Lung microvascular endothelial cell (primary cell): ENCODE measurements at regions not wholly inside any gene's neighbourhood (a gene's known extent, or its start where the extent isn't known, plus 50 kb on each side); places are given as distances from the start of the nearest gene placed in this dataset.

ENCODE experiments used
- DNase-seq, 2 donors: peaks; one replicate each; pipeline versions ENCODE4 v3.0.0 to v3.0.0-alpha.2; 2010; ENCODE audit warnings: low read depth in 2 of 2

DNA sequence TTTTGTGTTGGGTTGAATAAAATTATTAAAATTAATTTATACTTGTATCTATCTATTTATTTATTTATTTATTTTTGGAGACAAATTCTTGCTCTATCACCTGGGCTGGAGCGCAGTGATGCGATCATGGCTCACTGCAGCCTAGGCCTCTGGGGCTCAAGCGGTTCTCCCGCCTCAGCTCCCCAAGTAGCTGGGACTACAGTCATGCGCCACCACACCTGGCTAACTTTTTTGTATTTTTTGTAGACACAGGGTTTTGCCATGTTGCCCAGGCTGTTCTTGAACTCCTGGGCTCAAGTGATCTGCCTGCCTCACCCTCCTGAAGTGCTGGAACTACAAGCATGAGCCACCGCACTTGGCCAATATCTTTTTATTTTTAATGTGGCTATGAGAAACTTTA is 134.7 kb upstream of the SPDL1 start:
- DNase-seq: no peak

DNA sequence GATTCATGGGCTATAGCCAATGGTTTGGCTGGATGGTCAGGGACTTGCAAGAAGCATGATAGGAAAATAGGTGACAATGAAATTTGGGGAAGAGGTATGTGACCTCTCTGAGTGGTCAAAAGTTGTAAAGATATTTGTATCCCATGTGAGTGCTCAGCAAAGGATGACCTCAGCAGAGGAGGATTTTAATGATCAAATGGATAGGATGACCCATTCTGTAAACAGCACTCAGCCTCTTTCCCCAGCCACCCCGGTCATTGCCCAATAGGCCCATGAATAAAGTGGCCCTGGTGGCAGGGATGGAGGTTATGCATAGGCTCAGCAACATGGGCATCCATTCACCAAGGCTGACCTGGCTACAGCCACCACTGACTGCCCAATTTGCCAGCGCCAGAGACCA is 138.4 kb upstream of the SPDL1 start:
- no peak for DNase-seq

DNA sequence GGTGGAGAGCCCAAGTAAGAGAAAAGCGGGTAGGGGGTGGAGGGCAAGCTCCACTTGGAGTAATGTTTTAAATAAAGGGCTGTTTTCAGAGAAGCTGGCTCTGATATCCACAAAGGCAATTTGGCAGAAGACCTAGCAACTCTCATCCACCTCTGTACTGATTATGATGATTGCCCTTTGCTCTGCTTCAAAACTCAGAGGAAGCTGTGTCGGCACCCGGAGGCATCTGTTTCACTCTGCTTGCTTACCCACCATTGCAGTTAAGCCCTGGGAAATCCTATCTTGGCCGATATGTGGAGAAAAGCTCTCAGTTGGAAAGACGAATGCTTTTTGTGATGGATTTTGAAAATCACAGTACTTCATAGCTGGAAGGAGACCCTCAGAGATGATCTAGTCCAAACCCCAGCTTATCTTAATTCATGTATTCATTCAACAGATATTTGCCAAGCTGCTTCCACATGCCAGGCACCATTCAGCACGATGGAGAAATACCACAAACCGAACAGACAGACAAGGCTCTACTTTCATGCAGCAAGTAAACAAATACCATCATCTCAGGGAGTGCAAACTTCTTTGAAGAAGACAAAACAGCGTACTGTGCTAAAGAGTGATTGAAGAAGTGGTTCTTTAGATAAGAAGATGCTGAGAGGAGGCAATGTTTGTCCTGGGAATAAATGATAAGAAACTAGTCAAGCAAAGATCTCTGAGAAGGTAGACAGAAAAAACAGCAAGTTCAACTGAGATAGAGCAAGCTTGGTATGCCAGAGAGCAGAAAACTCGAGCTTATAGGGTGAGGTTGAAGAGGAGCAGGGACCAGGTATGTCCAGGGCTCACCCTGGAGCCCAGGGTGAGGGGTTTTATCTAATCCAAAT is 140.4 kb upstream of the SPDL1 start:
- no peak for DNase-seq

DNA sequence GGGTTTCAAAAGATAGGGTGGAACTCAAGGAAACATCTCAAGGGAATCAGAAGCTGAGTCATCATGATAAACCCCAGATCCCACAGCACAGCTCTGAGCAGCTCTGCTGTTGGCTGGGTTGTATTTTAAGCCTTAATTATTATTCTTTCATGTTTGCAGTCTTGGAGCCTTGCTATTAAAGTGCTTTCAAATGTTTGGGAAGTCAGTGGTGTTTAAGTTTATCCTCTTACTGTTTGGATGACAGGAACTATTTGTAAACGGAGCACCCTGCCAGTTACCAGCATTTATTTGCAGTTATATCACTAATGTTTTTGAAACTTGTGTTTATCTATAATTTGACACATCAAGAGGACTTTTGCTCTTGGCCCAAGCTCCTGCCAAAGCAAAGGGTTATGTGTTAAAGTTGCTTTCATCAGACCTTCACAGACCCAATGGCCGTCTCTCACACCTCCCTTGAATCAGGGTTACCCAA is 141.1 kb upstream of the SPDL1 start:
- no peak for DNase-seq

DNA sequence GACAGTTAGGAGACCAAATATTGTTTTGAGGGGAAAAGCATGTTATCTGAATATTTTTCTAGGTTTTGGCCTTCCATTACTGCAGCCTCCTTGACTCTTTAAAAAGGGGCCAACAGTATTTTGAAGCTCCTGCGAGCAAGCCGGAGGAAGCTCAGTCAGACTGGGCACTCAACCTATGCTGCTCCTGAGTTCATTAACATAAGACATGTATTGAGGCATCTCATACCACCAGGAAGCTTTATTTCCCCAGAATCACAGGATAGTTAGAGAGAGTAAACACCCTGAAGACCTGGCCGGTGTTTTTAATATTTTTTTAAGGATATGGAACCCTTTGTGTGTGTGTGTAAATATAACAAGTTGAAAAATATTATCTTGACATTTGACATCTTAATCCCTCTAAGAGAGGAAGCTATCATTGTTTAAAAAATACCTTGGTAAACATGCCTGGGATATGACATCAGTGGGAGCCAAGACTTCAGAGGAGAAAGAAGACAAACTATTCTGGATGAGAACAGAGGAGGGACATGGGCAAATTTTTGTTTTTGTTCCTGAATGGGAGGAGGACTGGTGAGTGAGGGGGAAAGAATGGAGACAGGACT is 139.3 kb upstream of the SLIT3 start:
- no peak for DNase-seq

DNA sequence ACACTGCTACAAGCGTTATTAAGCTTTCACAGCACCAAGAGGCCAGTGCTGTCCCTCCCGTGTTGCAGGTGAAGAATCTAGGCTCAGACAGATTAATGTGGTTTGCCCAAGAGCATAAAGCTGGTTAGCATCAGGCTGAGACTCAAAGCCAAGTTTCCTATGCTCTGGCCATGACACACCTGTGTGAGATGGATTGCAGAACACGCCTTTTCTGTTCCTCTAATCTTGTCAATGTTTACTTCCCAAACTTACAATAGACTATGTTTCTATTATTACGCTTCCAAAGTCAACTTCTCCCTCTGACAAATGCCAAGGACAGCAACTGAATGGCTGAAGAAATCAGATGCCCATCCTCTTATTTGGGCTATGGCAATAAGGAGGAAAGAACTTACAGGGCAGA is 138.4 kb upstream of the SLIT3 start:
- no peak for DNase-seq

DNA sequence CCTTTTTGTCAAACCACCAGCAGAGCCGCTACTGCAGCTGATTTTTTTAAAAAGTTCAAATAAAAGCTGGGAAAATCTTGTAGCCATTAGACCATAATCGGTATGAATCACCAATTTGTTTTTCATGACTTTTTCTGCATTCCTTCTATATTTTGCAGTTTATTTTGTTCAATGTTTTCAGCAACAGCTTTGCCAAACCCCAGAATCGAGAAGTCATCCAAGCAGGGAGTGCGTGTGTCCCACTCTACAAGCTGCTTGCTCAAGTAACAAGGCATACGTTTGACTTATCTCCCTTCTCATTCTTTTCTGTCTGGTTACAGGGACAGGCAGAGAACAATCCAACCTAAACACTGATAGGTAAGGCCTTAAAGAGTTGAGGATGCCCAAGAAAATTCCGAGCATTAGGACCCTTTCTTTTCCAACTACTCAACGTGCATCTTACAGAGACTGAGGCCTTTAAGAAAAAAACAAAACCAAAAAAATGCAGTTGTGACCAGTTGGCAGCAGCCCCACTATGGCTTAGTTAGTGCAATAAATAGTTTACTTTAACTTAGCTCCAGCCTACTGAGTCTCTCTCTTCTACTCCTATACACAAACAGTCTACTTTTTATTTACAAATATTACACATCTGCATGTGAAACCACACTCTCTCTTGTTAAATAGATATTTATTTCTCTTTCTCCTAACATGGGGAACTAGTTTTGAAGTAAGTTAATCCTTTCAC is 134.7 kb upstream of the SLIT3 start:
- no peak for DNase-seq

DNA sequence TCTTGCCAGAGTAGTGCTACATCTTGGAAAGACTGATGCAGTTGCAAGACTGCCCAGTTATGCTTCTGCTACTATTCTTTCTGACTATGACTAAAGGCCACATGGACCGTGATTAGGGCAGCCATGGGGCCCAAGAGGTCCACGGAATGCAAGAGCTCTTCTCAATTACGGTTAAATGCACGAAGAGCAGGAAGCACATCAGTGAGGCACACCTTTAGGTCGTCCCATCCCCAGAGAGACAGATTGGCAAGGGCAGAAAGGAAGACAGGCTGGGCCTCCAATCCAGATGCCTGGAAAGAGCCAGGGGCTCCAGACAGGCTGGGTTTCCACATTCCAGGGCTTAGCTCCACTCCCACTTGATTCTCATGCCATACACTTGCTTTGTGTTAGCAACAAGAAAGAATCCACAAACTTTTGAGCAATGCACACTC is 132.3 kb upstream of the SLIT3 start:
- DNase-seq: no peak

DNA sequence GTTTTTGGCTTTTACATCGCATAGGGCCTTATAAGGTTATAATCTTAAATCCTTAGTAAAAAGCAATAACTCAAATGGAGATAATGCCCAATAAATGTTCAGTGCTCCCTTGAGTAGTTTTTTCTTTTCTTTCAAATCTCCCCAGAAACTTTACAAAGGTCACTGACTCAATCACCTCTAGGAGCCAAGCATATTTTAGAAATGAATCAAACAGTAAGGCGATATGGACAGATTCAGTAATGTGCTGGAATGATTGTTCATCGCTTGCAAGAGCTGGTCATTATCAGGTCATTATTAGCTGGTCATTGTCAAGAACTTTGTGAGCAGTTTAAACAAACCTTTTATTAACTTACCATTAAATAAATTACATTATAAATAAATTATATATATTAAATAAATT is 130.4 kb upstream of the SLIT3 start:
- DNase-seq: no peak

DNA sequence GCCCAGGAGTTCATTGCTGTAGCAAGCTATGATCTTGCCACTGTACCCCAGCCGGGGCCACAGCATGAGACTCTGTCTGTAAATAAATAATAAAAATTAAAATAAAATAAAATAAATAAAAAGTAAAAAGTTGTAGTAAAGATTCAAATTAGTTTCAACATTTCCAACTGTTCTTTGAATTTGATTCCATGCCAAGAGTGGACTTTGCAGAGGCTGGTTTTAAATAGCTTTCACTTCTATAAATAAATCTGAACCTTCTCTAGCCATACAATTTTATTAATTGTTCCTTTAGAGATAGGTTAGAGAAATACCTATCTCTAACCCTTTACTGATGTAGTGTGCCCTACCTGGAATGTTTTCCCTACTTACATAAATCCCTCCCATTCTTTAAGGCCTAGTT is 129.7 kb upstream of the SLIT3 start:
- no peak for DNase-seq

DNA sequence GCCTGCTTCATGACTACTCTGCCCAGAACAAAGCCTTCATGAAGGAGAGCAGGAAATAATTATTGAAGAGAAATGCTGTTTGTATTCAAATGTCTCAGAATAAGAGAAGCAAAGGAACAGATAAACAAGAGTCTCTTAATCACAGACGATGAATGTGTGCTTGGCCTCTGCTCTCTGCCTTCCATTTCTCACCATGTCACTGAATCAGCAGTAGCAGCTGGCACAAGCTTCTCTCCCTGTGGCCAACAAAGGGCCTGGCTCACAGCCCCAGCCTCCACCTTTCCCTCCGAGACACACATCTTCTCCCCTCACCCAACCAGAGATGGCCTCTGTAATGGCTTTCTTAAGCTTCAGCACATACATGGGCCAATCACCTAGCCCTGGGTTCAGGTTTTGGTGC is 128.1 kb upstream of the SLIT3 start:
- DNase-seq: no peak

DNA sequence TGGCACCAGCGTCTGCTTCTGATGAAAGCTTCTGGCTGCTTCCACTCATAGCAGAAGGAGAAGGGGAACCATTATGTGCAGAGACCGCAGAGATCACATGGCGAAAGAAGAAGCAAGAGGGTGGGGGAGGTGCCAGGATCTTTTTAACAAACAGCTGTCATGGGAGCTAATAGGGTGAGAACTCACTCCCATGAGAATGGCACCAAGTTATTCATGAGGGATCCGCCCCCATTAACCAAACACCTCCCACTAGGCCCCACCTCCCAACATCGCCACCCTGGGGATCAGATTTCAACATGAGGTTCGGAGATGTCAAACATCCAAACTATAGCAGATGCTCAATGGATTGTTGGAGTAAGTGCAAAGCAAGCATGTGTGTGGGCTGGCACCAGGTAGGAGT is 125.8 kb upstream of the SLIT3 start:
- no peak for DNase-seq

DNA sequence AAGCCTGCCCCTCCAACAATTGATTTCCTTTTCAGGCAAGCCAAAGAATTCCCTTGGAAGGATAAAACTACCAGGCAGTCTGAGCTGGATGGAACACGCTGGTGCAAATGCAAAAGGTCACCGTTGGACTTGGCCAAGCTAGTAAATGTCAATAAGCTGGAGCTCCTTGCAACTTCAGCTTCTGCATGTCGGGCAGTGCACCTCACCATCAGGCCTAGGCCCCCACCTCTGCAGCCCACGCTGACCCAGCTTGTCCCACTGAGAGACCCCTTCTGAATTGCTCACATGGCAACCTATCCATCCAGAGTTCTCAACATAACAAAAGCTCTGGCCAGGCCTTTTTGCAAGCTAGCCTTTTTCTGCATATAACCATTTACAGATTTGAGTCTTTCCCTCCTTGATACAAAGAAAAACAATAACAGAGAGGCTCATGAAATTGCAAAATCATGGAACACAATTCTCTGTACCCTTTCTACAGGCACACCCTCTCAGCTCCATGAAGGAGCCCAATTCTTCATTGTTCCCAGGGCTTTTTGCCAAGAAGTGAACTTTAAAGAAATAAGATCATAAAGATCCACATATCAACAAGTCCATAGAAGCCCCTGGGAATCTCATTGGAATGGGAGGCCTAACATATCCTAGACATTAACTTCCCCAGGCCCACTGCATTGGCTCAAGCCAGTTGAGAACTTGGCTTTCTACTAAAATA is 123.9 kb upstream of the SLIT3 start:
- DNase-seq: no peak

DNA sequence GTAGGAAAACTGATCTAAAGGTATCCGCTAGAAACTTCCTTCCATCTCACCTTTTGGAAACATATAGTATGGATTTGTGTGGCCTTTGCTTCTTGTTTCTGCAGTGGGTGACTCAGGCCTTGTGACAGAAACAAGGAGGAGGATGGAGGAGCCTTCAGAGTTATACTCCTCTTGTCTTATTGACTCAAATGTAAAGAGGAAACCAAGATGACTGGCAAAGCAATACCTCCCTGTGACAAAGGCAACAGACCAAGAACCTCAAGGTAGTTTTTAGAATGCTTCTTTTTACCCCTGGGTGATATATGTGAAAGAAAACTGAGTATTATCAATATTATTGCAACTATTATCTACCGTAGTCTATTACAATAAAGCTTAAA is 123.3 kb upstream of the SLIT3 start:
- DNase-seq: no peak

DNA sequence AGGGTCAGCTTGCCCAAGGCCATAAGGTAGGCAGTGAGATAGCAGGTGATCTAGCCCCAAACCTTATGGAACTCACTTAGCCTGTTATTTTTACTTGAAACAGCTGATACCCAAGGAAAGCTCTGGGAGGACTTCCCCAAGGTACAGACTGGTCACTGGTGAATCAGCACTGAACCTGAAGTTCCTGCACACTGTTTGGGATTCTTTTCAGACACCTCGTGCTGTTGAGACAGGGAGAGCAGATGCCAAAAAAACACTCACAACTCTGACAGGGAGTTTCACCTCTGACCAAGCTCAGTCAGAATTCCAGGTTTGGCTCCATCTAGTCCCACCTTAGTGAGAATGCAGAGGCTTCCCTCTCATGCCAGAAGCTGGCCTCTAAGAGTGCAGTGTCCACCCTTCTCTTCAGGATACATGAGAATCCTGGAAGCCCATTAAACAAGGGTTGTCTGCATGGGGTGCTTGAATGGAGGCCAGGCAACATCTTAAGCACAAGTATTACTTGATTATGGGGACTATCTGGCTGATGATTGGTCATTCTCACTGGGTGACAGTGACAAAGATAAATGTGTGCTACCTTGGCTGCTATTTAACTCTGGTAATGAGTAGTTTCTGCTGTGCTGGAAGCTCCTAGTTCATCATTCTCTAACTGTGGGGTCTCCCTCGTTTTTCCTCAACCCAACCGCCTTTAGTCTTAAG is 122.8 kb upstream of the SLIT3 start:
- DNase-seq: no peak

DNA sequence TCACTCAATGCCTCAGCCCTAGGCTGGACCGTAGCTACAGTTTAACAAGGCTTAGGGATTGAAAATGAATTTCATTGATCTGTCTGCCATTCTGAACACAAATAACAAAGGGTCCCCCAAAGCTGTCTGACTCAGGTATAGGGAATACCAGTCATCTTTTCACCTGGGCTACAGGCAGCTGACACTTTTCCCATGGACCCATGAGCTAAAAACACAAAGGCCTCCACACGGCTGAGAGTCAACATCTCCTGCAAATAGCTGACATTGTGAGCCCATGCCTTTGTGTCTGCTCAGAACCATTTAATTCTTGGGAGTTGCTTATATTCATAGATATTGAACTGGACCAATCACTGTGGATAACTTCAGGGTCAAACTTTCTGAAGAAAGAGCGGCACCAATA is 121.1 kb upstream of the SLIT3 start:
- DNase-seq: no peak

DNA sequence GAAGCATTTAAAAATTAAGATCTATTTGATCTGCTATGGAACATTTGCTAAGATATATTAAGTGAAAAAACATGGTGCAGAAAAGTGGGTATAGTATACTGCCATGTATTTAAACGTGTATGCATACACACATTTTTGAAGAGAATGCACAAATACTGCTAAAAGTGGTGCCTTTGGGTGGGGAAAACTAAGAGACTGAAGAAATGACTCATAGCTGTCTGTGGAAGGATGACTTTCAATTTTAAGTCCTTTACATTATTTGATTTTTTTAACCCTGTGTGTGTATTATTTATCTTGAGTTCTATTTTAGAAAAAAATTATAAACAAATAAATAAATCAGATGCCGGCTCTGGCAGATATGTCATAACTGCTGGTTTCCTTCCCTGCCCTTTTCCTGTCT is 120.7 kb upstream of the SLIT3 start:
- no peak for DNase-seq

DNA sequence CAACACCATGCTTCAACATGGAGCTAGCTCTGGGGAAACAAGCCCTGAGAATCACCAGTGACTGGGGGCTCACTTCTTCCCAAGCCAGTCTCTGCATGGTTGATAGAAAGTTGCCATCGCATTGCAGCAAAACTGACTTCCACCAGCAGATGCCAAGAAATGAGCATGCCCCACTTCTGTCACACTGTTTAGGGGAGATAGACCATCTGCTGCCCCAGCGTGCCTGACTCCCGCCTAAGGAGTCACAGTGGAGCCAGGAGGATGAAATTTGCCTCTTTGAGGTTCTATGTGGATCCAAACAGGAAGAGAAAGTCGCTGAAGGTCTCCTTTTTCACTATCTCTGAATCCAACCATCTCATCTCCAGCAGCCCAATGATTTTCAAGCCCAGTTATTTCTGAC is 116.7 kb upstream of the SLIT3 start:
- DNase-seq: no peak

DNA sequence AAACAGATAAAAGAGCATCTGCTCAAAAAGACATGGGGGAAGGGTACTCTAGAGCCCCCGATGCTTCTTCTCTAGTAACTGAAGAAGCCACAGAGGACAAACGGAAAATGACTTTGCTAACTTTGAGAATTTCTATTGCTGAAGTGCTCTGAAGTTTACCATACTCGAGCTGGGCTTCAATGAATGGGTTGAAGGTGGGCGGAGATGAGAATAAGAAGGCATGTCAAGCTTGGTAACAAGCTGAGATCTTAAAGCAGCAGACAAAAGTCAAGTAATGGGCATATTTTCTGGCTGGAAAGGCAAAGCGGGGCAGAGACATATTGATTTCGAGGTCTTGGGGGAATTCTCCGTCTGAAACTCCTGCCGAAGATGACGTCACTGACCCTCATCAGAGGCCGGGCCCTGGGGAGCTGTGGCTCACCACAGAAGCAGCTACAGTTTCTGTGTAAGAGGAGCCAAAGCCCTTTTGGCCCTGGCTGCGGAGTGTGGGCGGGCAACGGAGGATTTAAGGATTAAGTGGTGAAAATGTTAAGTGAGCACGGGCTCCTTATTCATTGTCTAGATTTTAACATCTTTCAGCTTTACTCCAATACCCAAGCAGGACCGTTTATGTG is 115.8 kb upstream of the SLIT3 start:
- no peak for DNase-seq

DNA sequence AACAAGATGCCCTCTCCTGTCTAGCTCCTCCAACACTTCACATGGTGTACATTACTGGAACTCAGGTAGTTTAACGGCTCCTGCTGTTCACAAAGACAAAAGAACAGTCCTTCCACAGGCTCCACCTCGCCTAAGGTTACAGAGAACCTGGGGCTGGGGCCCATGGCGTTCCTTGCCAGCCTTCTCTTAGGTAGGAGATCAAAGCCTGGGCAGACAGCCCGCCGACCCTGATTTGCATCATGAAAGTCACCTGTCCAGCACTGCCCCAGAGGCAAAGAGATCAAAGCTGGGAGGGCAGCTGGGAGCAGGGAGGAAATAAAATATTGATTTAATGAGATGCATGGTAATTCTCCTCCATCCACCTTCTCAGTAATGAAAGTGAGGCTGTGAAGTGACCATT is 115.0 kb upstream of the SLIT3 start:
- DNase-seq: no peak

DNA sequence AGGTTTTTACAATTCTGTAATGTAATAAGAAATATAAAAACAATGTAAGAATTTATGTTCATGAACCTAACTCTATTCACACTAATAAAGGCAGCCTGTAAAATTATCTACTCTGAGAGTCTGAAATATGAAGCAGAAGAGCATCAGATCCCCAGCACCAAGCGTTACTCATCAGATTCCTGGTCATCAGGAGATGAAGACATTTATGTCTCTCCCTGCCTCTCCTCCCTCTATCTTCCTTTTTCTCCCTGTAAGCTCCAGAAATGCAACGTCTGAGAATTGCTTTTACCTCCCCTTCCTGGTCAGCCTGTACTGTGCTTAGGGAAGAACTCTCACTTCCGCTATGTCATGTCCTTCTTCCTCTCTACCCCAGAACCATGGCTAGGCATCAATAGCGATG is 114.4 kb upstream of the SLIT3 start:
- no peak for DNase-seq
